NCI-H2107 treated with DMSO at 0.1 percent for 48 hours (cell line): ENCODE measurements at regions not wholly inside any gene's neighbourhood (a gene's known extent, or its start where the extent isn't known, plus 50 kb on each side); places are given as distances from the start of the nearest gene placed in this dataset.

Source experiments
- DNase-seq: peaks from one replicate; lab custom pipeline; 2025; ENCODE audit not compliant: unreplicated experiment; lab: John Stamatoyannopoulos, UW

GRCh38 chr4:166335256-166335938 is 462.4 kb downstream of the TLL1 start:
- DNase-seq, result no peak

- no peak for DNase-seq
Measured at GRCh38 chr4:166341992-166342391, 469.0 kb downstream of the TLL1 start.

GRCh38 chr4:166363198-166363597 is 490.2 kb downstream of the TLL1 start:
- no peak for DNase-seq

- no peak for DNase-seq
Measured at GRCh38 chr4:166366012-166366411, 493.0 kb downstream of the TLL1 start.

GRCh38 chr4:166377578-166377977 is 504.5 kb downstream of the TLL1 start:
- DNase-seq, result no peak

- no peak for DNase-seq
Measured at GRCh38 chr4:166386491-166387360, 513.7 kb downstream of the TLL1 start.

GRCh38 chr4:166391501-166391900 is 518.5 kb downstream of the TLL1 start:
- no peak for DNase-seq

GRCh38 chr4:166399021-166399420 is 526.0 kb downstream of the TLL1 start:
- DNase-seq, result no peak

GRCh38 chr4:166400270-166400894 is 527.3 kb downstream of the TLL1 start:
- DNase-seq, result no peak

- DNase-seq, result no peak
Measured at GRCh38 chr4:166413356-166413755, 540.3 kb downstream of the TLL1 start.

GRCh38 chr4:166414431-166414830 is 541.4 kb downstream of the TLL1 start:
- DNase-seq, result no peak

- no peak for DNase-seq
Measured at GRCh38 chr4:166415749-166416148, 542.7 kb downstream of the TLL1 start.

GRCh38 chr4:166421556-166422156 is 548.6 kb downstream of the TLL1 start:
- no peak for DNase-seq

GRCh38 chr4:166422475-166422874 is 549.4 kb downstream of the TLL1 start:
- DNase-seq, result no peak

- no peak for DNase-seq
Measured at GRCh38 chr4:166426300-166426863, 553.3 kb downstream of the TLL1 start.

- DNase-seq, result no peak
Measured at GRCh38 chr4:166432125-166432524, 559.1 kb downstream of the TLL1 start.

- DNase-seq, result no peak
Measured at GRCh38 chr4:166432842-166433241, 559.8 kb downstream of the TLL1 start.

- no peak for DNase-seq
Measured at GRCh38 chr4:166435449-166435848, 562.4 kb downstream of the TLL1 start.

- DNase-seq, result no peak
Measured at GRCh38 chr4:166458756-166459155, 585.7 kb downstream of the TLL1 start.

- DNase-seq, result no peak
Measured at GRCh38 chr4:166459621-166460020, 586.6 kb downstream of the TLL1 start.
